MCF 10A (cell line): ENCODE measurements at regions not wholly inside any gene's neighbourhood (a gene's known extent, or its start where the extent isn't known, plus 50 kb on each side); places are given as distances from the start of the nearest gene placed in this dataset.

Experiments
- BruUV-seq: library from RNA; stranded (reverse); fragments of 400-500 nt; replicated peaks from 2 replicates; lab custom pipeline; 2021; lab: Mats Ljungman, UMichigan
- CTCF ChIA-PET: fragments of 300-600 bp; sonication (Branson Sonifier 250); formaldehyde crosslinking; extraction: SDS; loops from one replicate; lab custom pipeline; 2021; ENCODE audit warnings: antibody characterized with exemption, inconsistent platforms; lab: Yijun Ruan, JAX
- POLR2A ChIA-PET: fragments of 300-600, 350-650 bp; sonication (Branson Sonifier 250); formaldehyde crosslinking; extraction: SDS; loops from one replicate; lab custom pipeline; 2020; ENCODE audit warnings: antibody characterized with exemption, inconsistent platforms; lab: Yijun Ruan, JAX
- DNase-seq: peaks from one replicate; pipeline ENCODE4 v3.0.0-alpha.2; 2018; ENCODE audit not compliant: unreplicated experiment
- H3K27ac Mint-ChIP-seq: one replicate; pipeline ENCODE4 v1.8.0; 2022; ENCODE audit warnings: mild to moderate bottlenecking, low read depth, mixed read lengths; ENCODE audit not compliant: unreplicated experiment
- H3K27me3 Mint-ChIP-seq: one replicate; pipeline ENCODE4 v1.8.0; 2022; ENCODE audit warnings: mixed read lengths; ENCODE audit not compliant: insufficient read depth, unreplicated experiment
- H3K36me3 Mint-ChIP-seq: one replicate; pipeline ENCODE4 v1.8.0; 2022; ENCODE audit warnings: mild to moderate bottlenecking, moderate library complexity, mixed read lengths; ENCODE audit not compliant: insufficient read depth, unreplicated experiment
- H3K4me1 Mint-ChIP-seq: one replicate; pipeline ENCODE4 v1.8.0; 2022; ENCODE audit warnings: mixed read lengths; ENCODE audit not compliant: insufficient read depth, unreplicated experiment
- H3K4me3 Mint-ChIP-seq: one replicate; pipeline ENCODE4 v1.8.0; 2022; ENCODE audit warnings: mild to moderate bottlenecking, moderate library complexity, mixed read lengths; ENCODE audit not compliant: unreplicated experiment
- H3K9me3 Mint-ChIP-seq: one replicate; pipeline ENCODE4 v1.8.0; 2022; ENCODE audit warnings: mixed read lengths; ENCODE audit not compliant: unreplicated experiment
- intact Hi-C: fragments of 100-400 bp; cut with micrococcal nuclease; formaldehyde crosslinking; loops from 2 replicates; pipeline ENCODE4 v1.14.1; 2022
- TF ChIP-seq, protein P1 (sequence below): fragments of 200-600 bp; IDR thresholded peaks from one replicate; pipeline ENCODE4 v1.8.0; 2022; ENCODE audit warnings: antibody characterized with exemption, mild to moderate bottlenecking; ENCODE audit not compliant: unreplicated experiment

DNA sequence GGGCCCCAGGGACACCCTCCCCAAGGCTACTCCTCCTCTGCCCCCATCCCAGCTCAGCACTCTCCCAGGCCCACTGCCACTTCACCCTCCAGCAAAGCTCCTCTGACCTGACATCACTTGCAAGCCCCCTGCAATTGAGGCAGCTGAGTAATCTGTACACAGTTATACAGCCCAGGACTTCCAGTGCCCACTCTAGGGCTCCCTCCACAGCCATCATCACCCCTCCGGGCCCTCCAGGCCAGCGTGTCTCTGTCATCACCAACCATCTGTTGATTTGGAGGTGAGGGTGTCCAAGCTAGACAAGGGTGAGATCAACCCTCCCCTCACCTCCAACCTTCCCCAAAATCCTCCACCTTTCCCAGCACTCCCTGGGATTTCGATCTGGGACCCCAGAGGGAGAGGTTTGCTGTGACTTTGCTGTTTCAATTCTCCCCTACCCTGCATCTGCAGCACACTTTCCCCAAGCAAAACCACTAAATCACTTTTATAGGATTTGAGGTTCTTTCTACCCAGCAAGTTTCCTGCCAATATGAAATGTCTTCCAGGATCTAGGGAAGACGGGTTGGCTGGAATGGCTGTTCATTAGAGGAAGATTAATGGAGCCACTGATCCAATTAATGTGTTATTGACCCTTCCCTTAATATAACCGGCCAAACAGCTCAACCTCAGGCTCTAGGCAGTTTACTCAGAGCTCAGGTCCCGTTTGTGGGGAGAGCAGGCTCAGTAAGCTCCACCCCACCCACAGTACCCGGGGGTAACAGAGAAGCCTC lies 92.9 kb downstream of the CHST1 start:
- POLR2A ChIA-PET: no interaction called here
- Mint-ChIP-seq H3K27me3 (peaks cover 46% of the 10 kb centered on the region), H3K4me1 (no peaks in the 10 kb centered on the region)

DNA sequence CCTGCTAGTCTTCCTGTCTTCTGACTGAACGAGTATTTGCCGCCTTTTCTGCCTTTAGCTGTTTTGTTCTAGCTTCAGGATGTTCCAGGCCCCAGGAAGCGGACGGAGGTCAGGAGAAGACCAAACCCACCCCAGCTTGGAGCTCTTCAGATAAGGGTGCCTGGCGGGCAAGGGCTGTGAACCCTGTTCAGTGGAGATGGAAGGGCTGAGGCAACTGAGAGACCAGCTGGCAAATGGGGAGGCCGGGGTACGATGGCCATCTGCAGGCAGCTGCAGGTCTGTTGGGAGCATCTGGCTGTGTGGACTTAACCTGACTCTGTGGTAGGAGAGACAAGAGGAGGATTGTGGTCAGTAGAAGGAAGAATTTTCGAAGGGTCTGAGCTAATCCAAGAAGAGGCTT lies 95.6 kb downstream of the CHST1 start:
- Mint-ChIP-seq H3K9me3 (no peaks in the 10 kb centered on the region), H3K4me3 (no peak overlapping the region), H3K4me1 (no peaks in the 10 kb centered on the region), H3K27ac (no peak overlapping the region), H3K27me3 (peaks cover 35% of the 10 kb centered on the region), H3K36me3 (no peaks in the 10 kb centered on the region)
- no TSS peak for BruUV-seq
- intact Hi-C loops: no loop called here
- TF ChIP-seq, protein P1, sequence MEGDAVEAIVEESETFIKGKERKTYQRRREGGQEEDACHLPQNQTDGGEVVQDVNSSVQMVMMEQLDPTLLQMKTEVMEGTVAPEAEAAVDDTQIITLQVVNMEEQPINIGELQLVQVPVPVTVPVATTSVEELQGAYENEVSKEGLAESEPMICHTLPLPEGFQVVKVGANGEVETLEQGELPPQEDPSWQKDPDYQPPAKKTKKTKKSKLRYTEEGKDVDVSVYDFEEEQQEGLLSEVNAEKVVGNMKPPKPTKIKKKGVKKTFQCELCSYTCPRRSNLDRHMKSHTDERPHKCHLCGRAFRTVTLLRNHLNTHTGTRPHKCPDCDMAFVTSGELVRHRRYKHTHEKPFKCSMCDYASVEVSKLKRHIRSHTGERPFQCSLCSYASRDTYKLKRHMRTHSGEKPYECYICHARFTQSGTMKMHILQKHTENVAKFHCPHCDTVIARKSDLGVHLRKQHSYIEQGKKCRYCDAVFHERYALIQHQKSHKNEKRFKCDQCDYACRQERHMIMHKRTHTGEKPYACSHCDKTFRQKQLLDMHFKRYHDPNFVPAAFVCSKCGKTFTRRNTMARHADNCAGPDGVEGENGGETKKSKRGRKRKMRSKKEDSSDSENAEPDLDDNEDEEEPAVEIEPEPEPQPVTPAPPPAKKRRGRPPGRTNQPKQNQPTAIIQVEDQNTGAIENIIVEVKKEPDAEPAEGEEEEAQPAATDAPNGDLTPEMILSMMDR: no peak
- DNase-seq: no peak
- ChIA-PET CTCF (no interaction called here), POLR2A (interaction anchor here (1.1 kb wide), 1 partner anchor 25 kb away, joined by 4 read pairs; no protein-coding TSS in a partner anchor)

More for the DNA sequence above, 92.9 kb downstream of the CHST1 start:
- DNase-seq: no peak
- H3K9me3 Mint-ChIP-seq: no peaks in the 10 kb centered on the region
- no TSS peak for BruUV-seq
- no peak overlapping the region for H3K27ac Mint-ChIP-seq
- no peak overlapping the region for H3K4me3 Mint-ChIP-seq
- TF ChIP-seq, protein P1: no peak
- intact Hi-C loops: no loop called here
- H3K36me3 Mint-ChIP-seq: no peaks in the 10 kb centered on the region
- CTCF ChIA-PET: interaction anchor here (0.5 to 1.0 kb wide), 2 partner anchors 46 to 952 kb away, joined by 3 to 4 read pairs; no protein-coding TSS in a partner anchor

DNA sequence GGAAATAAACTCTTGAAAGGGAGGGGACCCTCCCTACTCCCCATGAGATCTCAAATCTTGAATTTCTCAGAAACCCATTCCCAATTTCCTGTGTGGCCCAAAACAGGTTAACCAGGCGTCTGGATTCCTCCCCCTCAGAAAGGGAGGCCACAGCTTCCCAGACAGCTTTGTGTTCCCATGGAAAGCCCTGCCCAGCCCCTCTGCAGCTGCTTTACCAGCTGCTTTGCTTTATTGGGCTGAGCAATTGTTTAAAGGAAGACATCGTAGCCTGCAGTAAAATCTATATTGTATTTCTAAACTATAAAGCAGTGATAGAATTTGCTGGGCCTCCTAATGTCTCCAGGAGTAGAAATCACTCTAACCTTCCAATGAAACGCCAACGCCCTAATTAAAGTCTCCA lies 97.4 kb downstream of the CHST1 start:
- DNase-seq: no peak
- Mint-ChIP-seq H3K27me3 (peaks cover 23% of the 10 kb centered on the region), H3K4me1 (no peaks in the 10 kb centered on the region), H3K27ac (no peak overlapping the region), H3K4me3 (no peak overlapping the region), H3K9me3 (no peaks in the 10 kb centered on the region), H3K36me3 (no peaks in the 10 kb centered on the region)
- TF ChIP-seq, protein P1: no peak
- BruUV-seq: no TSS peak
- ChIA-PET POLR2A (no interaction called here), CTCF (interaction anchor here (0.7 kb wide), 1 partner anchor 109 kb away, joined by 3 read pairs; no protein-coding TSS in a partner anchor)
- intact Hi-C loops: no loop called here

DNA sequence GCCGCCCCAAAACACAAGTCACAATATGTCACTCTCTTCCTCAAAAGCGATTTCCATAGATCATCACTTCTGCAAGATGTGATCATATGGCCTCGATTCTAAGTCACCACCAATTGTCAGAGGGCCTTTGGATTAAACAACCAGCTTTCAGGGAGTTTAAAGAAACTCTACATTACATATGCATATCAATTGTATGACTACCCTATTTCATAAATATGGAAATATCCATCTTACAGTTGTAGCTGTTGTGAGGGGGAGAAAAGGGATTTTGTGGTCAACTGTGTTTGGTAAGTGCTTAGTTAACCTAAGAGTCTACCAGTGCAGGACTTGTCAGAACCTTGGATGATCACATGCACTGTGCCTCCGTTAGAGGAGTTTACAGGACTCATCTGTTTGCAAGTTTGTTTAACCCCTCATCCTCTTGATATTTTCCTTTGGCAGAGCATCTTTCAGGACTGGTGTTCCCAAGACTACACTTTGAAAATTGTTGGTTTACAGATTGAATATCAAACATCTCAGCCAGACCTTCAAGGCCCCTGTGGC lies 99.9 kb downstream of the CHST1 start:
- BruUV-seq: no TSS peak
- ChIA-PET CTCF (no interaction called here), POLR2A (interaction anchor here (0.7 kb wide), 1 partner anchor 16 kb away, joined by 3 read pairs; no protein-coding TSS in a partner anchor)
- Mint-ChIP-seq H3K27ac (no peak overlapping the region), H3K36me3 (no peaks in the 10 kb centered on the region), H3K4me1 (peaks cover 3% of the 10 kb centered on the region), H3K9me3 (no peaks in the 10 kb centered on the region), H3K27me3 (no peaks in the 10 kb centered on the region), H3K4me3 (no peak overlapping the region)
- intact Hi-C loops: no loop called here
- no peak for DNase-seq
- TF ChIP-seq, protein P1: no peak
